ENCODE measurements at regions not wholly inside any gene's neighbourhood (a gene's known extent, or its start where the extent isn't known, plus 50 kb on each side); places are given as distances from the start of the nearest gene placed in this dataset.

- intact Hi-C loops (cut with DNase I), result no loop called here
- Histone ChIP-seq H3K4me1 (no peaks in the 10 kb centered on the region), H3K9me3 (no peaks in the 10 kb centered on the region), H3K27me3 (no peaks in the 10 kb centered on the region), H3K27ac (no peak overlapping the region), H3K36me3 (no peaks in the 10 kb centered on the region), H3K4me3 (no peak overlapping the region)
- no peak for DNase-seq (ENCODE audit: low spot score in 2 of 2)
- no peak for TF ChIP-seq CTCF (IDR thresholded peaks at IDR 0.05)
These were observed 250.6 kb upstream of the NFIA start for GRCh38 chr1:60831780-60832179.

- H3K9me3 ChIP-seq, result no peaks in the 10 kb centered on the region
- no peak overlapping the region for H3K27ac ChIP-seq
- no peak for TF ChIP-seq CTCF (IDR thresholded peaks at IDR 0.05)
These were observed 253.4 kb upstream of the NFIA start for GRCh38 chr1:60828944-60829343.

GRCh38 chr1:60826320-60827094 is 255.9 kb upstream of the NFIA start:
- intact Hi-C loops (cut with DNase I), result no loop called here
- Histone ChIP-seq H3K36me3 (no peaks in the 10 kb centered on the region), H3K4me1 (no peaks in the 10 kb centered on the region), H3K4me3 (no peak overlapping the region), H3K27me3 (no peaks in the 10 kb centered on the region), H3K9me3 (peaks cover 0 to 3% of the 10 kb centered on the region in 2 donors), H3K27ac (no peak overlapping the region)
- no peak for DNase-seq (ENCODE audit: low spot score in 2 of 2)
- no peak for TF ChIP-seq CTCF (IDR thresholded peaks at IDR 0.05)

More at GRCh38 chr1:60828944-60829343, 253.4 kb upstream of the NFIA start:
- no peak for DNase-seq (ENCODE audit: low spot score in 2 of 2)
- H3K36me3 ChIP-seq, result no peaks in the 10 kb centered on the region
- no peaks in the 10 kb centered on the region for H3K4me1 ChIP-seq
- no peaks in the 10 kb centered on the region for H3K27me3 ChIP-seq
- intact Hi-C loops (cut with DNase I), result no loop called here
- no peak overlapping the region for H3K4me3 ChIP-seq

- H3K4me1 ChIP-seq, result no peaks in the 10 kb centered on the region
- DNase-seq (ENCODE audit: low spot score in 2 of 2), result no peak
- intact Hi-C loops (cut with DNase I), result no loop called here
- TF ChIP-seq CTCF (IDR thresholded peaks at IDR 0.05), result no peak
- peaks cover 0 to 12% of the 10 kb centered on the region in 2 donors for H3K9me3 ChIP-seq
- H3K36me3 ChIP-seq, result no peaks in the 10 kb centered on the region
- no peak overlapping the region for H3K27ac ChIP-seq
- H3K4me3 ChIP-seq, result no peak overlapping the region
- H3K27me3 ChIP-seq, result no peaks in the 10 kb centered on the region
These were observed 256.8 kb upstream of the NFIA start for GRCh38 chr1:60825593-60825992.

GRCh38 chr1:60823151-60823550 is 259.2 kb upstream of the NFIA start:
- H3K9me3 ChIP-seq, result peaks cover 0 to 16% of the 10 kb centered on the region in 2 donors
- no peaks in the 10 kb centered on the region for H3K36me3 ChIP-seq
- intact Hi-C loops (cut with DNase I), result no loop called here
- H3K4me3 ChIP-seq, result no peak overlapping the region
- H3K27me3 ChIP-seq, result no peaks in the 10 kb centered on the region
- no peak overlapping the region for H3K27ac ChIP-seq
- no peak for DNase-seq (ENCODE audit: low spot score in 2 of 2)
- no peaks in the 10 kb centered on the region for H3K4me1 ChIP-seq
- no peak for TF ChIP-seq CTCF (IDR thresholded peaks at IDR 0.05)
